ENCODE measurements at regions not wholly inside any gene's neighbourhood (a gene's known extent, or its start where the extent isn't known, plus 50 kb on each side); places are given as distances from the start of the nearest gene placed in this dataset.

GRCh38 chr5:16013334-16014065 is 166.1 kb downstream of the MARCHF11 start:
- ChIA-PET POLR2A (no interaction called here), CTCF (no interaction called here)
- H3K27me3 Mint-ChIP-seq (ENCODE audit: low read depth): no peaks in the 10 kb centered on the region
- no peak for DNase-seq (ENCODE audit: low spot score)
- TF ChIP-seq NFE2L1 (CRISPR knock-in tag; IDR thresholded peaks at IDR 0.05) (no peak), ZMAT4 (CRISPR knock-in tag; IDR thresholded peaks at IDR 0.05) (no peak), ZNF281 (CRISPR knock-in tag; IDR thresholded peaks at IDR 0.05) (no peak), MAX (CRISPR knock-in tag; IDR thresholded peaks at IDR 0.05) (no peak), ZNF396 (CRISPR knock-in tag; IDR thresholded peaks at IDR 0.05; ENCODE audit: borderline replicate concordance) (no peak), MLX (CRISPR knock-in tag; IDR thresholded peaks at IDR 0.05) (no peak), SMAD4 (CRISPR knock-in tag; IDR thresholded peaks at IDR 0.05) (no peak), ZNF671 (CRISPR knock-in tag; IDR thresholded peaks at IDR 0.05) (no peak), OVOL2 (CRISPR knock-in tag; IDR thresholded peaks at IDR 0.05; ENCODE audit: borderline replicate concordance) (no peak)
- H3K9me3 Mint-ChIP-seq: peaks cover 32% of the 10 kb centered on the region
- peaks cover 16% of the 10 kb centered on the region for H3K36me3 Mint-ChIP-seq
- no peaks in the 10 kb centered on the region for H3K4me1 Mint-ChIP-seq
- H3K4me3 Mint-ChIP-seq: no peak overlapping the region
- H3K27ac Mint-ChIP-seq: no peak overlapping the region
- ATAC-seq: no peak

GRCh38 chr5:16009256-16009655 is 170.3 kb downstream of the MARCHF11 start:
- H3K27ac Mint-ChIP-seq: no peak overlapping the region
- peaks cover 22% of the 10 kb centered on the region for H3K36me3 Mint-ChIP-seq
- TF ChIP-seq SMAD4 (CRISPR knock-in tag; IDR thresholded peaks at IDR 0.05) (no peak), ZNF317 (CRISPR knock-in tag; IDR thresholded peaks at IDR 0.05; ENCODE audit: borderline replicate concordance, low read depth) (no peak), ZNF232 (CRISPR knock-in tag; IDR thresholded peaks at IDR 0.05) (no peak), SOX15 (CRISPR knock-in tag; IDR thresholded peaks at IDR 0.05) (no peak), TEAD4 (CRISPR knock-in tag; IDR thresholded peaks at IDR 0.05) (no peak), PRDM15 (CRISPR knock-in tag; IDR thresholded peaks at IDR 0.05) (no peak), ZNF425 (CRISPR knock-in tag; conservative IDR thresholded peaks at IDR 0.05) (no peak), USF2 (CRISPR knock-in tag; IDR thresholded peaks at IDR 0.05) (no peak), MYBL2 (CRISPR knock-in tag; IDR thresholded peaks at IDR 0.05) (no peak), MAX (CRISPR knock-in tag; IDR thresholded peaks at IDR 0.05) (no peak), TEAD1 (CRISPR knock-in tag; IDR thresholded peaks at IDR 0.05) (no peak), ZBTB21 (CRISPR knock-in tag; IDR thresholded peaks at IDR 0.05; ENCODE audit: borderline replicate concordance) (no peak), ZNF671 (CRISPR knock-in tag; IDR thresholded peaks at IDR 0.05) (no peak), IRF1 (CRISPR knock-in tag; IDR thresholded peaks at IDR 0.05) (no peak)
- ChIA-PET CTCF (no interaction called here), POLR2A (no interaction called here)
- ATAC-seq (no peak), DNase-seq (ENCODE audit: low spot score) (no peak)
- no peaks in the 10 kb centered on the region for H3K4me1 Mint-ChIP-seq
- no peak overlapping the region for H3K4me3 Mint-ChIP-seq
- no peaks in the 10 kb centered on the region for H3K27me3 Mint-ChIP-seq (ENCODE audit: low read depth)
- H3K9me3 Mint-ChIP-seq: peaks cover 30% of the 10 kb centered on the region

Data from WTC11 (cell line).